ENCODE measurements at regions not wholly inside any gene's neighbourhood (a gene's known extent, or its start where the extent isn't known, plus 50 kb on each side); places are given as distances from the start of the nearest gene placed in this dataset.

GRCh38 chr12:13277293-13277692, 80.8 kb downstream of the EMP1 start:
- ATAC-seq, result no peak

- no peak for ATAC-seq
Observed at GRCh38 chr12:13275241-13276085, 78.9 kb downstream of the EMP1 start.

DNA sequence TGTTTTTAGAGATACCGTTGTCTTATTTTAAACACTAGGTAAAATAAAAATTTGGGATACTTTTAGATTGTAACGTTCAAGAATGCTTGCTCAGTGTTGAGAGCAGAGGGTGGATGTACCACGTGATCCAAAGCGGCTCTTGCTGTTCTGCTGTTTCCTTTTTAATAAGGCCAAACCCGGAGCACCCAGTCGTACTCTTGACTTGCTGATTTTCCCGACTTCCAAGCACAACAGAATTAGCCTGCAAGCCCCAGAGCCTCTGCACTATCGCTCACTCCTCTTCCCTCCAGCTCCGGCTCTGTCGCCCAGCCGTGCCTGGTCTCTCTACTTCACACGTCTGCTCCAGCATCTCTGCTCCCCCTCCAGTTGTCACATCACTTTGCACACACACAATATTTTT, 77.3 kb downstream of the EMP1 start:
- ATAC-seq, result no peak

DNA sequence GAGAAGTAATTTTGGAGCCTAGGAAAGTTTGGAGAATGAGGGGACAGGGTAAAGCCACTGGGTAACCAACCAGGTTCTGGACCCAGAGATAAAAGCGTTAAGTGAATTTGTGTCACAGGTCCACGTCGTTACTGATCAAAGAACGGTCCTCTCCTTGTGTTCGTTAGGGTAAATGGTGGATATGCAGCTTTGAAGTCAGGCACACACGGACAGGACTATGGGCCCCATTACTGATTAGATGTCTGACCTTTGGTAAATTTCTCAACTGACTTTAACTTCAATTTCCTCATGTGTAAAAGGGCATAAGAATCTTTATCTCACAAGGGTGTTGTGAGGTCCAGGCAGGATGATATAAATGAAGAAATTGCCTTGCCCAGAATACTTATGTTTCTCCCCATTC, 76.6 kb downstream of the EMP1 start:
- no peak for ATAC-seq

DNA sequence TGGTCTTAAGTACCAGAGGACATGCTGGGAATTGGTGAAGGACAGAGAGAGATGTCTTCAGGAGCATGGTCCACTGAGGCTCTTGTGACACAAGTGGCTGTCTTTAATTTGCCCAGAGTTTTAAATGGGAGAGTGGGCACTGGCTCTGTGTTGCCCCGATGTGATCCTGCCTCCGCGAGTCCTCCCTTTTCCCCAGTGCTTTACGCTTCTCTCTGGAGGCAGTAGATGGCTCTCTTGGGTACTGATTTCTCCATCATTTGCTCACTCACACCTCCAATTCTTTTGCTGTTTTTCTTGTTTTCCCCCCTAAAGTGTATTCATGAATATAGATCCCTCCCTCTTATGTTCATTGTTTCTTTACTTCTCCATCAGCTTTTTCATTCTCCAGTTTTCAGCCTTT, 74.3 kb downstream of the EMP1 start:
- no peak for ATAC-seq
